Neural crest cell (in vitro differentiated cells): ENCODE measurements at regions not wholly inside any gene's neighbourhood (a gene's known extent, or its start where the extent isn't known, plus 50 kb on each side); places are given as distances from the start of the nearest gene placed in this dataset.

Experiments
- DNase-seq: peaks from one replicate; pipeline ENCODE4 v3.0.0; 2021; ENCODE audit warnings: low read depth, mixed read lengths, low spot score
- H3K27ac Mint-ChIP-seq: one replicate; pipeline ENCODE4 v1.8.0; 2021; ENCODE audit warnings: mild to moderate bottlenecking, mixed read lengths; ENCODE audit not compliant: unreplicated experiment
- H3K27me3 Mint-ChIP-seq: 2 replicates; pipeline ENCODE4 v1.8.0; 2021; ENCODE audit warnings: low read depth, mild to moderate bottlenecking, mixed read lengths
- H3K36me3 Mint-ChIP-seq: 2 replicates; pipeline ENCODE4 v1.8.0; 2021; ENCODE audit warnings: low read depth, mild to moderate bottlenecking, mixed read lengths
- H3K4me1 Mint-ChIP-seq: 2 replicates; pipeline ENCODE4 v1.8.0; 2021; ENCODE audit warnings: mixed read lengths
- H3K4me3 Mint-ChIP-seq: one replicate; pipeline ENCODE4 v1.8.0; 2021; ENCODE audit warnings: mild to moderate bottlenecking, mixed read lengths
- H3K9me3 Mint-ChIP-seq: 2 replicates; pipeline ENCODE4 v1.8.0; 2021; ENCODE audit warnings: mixed read lengths
- CTCF ChIP-seq: fragments of 200-600 bp; sonication (generic); conservative IDR thresholded peaks from 2 replicates; pipeline ENCODE4 v1.5.0; 2021; ENCODE audit warnings: antibody characterized with exemption, mild to moderate bottlenecking

- Mint-ChIP-seq H3K4me1 (peaks cover 18% of the 10 kb centered on the region), H3K9me3 (no peaks in the 10 kb centered on the region), H3K27me3 (no peaks in the 10 kb centered on the region), H3K4me3 (no peak overlapping the region), H3K27ac (no peak overlapping the region), H3K36me3 (no peaks in the 10 kb centered on the region)
- TF ChIP-seq CTCF: no peak
- DNase-seq: no peak
Measured at GRCh38 chr13:29936051-29936813, 85.8 kb upstream of the UBL3 start.

- H3K27ac Mint-ChIP-seq: no peak overlapping the region
- H3K9me3 Mint-ChIP-seq: no peaks in the 10 kb centered on the region
- H3K4me1 Mint-ChIP-seq: peaks cover 13% of the 10 kb centered on the region
- H3K4me3 Mint-ChIP-seq: no peak overlapping the region
- no peak for DNase-seq
- no peak for TF ChIP-seq CTCF
- H3K36me3 Mint-ChIP-seq: no peaks in the 10 kb centered on the region
- no peaks in the 10 kb centered on the region for H3K27me3 Mint-ChIP-seq
Measured at GRCh38 chr13:29935309-29935981, 85.0 kb upstream of the UBL3 start.

- Mint-ChIP-seq H3K36me3 (no peaks in the 10 kb centered on the region), H3K27ac (no peak overlapping the region), H3K9me3 (no peaks in the 10 kb centered on the region), H3K27me3 (no peaks in the 10 kb centered on the region), H3K4me3 (no peak overlapping the region), H3K4me1 (peaks cover 13% of the 10 kb centered on the region)
- no peak for DNase-seq
- TF ChIP-seq CTCF: no peak
Measured at GRCh38 chr13:29934531-29935308, 84.3 kb upstream of the UBL3 start.

- no peak for DNase-seq
- no peaks in the 10 kb centered on the region for H3K27me3 Mint-ChIP-seq
- no peaks in the 10 kb centered on the region for H3K9me3 Mint-ChIP-seq
- H3K36me3 Mint-ChIP-seq: no peaks in the 10 kb centered on the region
- H3K4me3 Mint-ChIP-seq: no peak overlapping the region
- no peak for TF ChIP-seq CTCF
- peaks cover 13% of the 10 kb centered on the region for H3K4me1 Mint-ChIP-seq
- H3K27ac Mint-ChIP-seq: no peak overlapping the region
Measured at GRCh38 chr13:29933401-29933800, 83.0 kb upstream of the UBL3 start.

- H3K27me3 Mint-ChIP-seq: no peaks in the 10 kb centered on the region
- no peak for DNase-seq
- H3K27ac Mint-ChIP-seq: no peak overlapping the region
- TF ChIP-seq CTCF: no peak
- H3K4me3 Mint-ChIP-seq: no peak overlapping the region
- no peaks in the 10 kb centered on the region for H3K36me3 Mint-ChIP-seq
- peaks cover 8% of the 10 kb centered on the region for H3K4me1 Mint-ChIP-seq
- H3K9me3 Mint-ChIP-seq: no peaks in the 10 kb centered on the region
Measured at GRCh38 chr13:29931696-29932095, 81.3 kb upstream of the UBL3 start.
